ENCODE measurements at regions not wholly inside any gene's neighbourhood (a gene's known extent, or its start where the extent isn't known, plus 50 kb on each side); places are given as distances from the start of the nearest gene placed in this dataset.
"Not testable (repeated sequence)": the region's sequence is repeated elsewhere in the genome, so short reads cannot be mapped to it uniquely, and the experiment has no call there.

DNA sequence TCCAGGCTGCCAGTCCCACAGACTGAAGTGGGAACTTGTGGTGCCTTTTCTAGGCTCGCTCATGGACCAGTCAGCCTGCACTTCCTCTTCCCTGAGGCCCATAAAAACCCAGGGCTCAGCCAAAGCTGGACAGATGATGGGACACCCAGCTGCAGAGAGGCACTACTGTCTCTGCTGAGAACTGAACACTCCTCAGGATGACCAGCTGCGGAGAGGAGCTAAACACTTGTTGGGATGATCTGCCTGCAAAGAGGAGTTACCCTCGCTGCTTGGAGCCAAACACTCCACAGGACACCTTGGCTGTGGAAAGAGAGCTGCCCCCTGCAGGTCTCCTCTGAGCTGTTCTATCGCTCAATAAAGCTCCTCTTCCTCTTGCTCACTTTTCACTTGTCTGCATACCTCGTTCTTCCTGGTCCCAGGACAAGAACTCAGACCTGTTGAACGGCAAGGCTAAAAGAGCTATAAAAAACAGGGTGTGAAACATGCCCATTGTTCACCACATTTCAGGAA lies 465.5 kb downstream of the GUCY1A2 start:
- H3K27ac ChIP-seq: no peak overlapping the region
- TF ChIP-seq ZFX (IDR thresholded peaks at IDR 0.05) (no peak), CTCF (conservative IDR thresholded peaks at IDR 0.05) (no peak)

DNA sequence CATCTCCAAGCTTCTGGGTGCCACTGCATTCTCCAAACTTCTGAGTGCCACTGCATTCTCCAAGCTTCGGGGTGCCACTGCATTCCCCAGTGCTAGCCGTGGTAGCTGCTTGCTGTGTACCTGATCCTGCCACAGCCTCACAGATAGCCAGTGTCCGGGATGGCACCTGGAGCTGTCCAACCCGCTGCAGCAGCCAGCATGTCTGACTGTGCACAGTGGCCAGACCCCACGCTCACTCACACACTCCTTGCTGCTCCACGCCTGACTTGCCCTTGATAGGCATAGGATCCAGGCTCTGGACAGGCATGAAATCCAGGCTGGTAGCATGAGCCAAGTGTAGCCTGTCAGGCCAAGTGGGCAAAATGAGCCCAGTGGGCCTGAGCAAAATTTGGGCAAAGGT lies 465.0 kb downstream of the GUCY1A2 start:
- TF ChIP-seq CTCF (conservative IDR thresholded peaks at IDR 0.05) (no peak), ZFX (IDR thresholded peaks at IDR 0.05) (no peak)
- no peak overlapping the region for H3K27ac ChIP-seq

DNA sequence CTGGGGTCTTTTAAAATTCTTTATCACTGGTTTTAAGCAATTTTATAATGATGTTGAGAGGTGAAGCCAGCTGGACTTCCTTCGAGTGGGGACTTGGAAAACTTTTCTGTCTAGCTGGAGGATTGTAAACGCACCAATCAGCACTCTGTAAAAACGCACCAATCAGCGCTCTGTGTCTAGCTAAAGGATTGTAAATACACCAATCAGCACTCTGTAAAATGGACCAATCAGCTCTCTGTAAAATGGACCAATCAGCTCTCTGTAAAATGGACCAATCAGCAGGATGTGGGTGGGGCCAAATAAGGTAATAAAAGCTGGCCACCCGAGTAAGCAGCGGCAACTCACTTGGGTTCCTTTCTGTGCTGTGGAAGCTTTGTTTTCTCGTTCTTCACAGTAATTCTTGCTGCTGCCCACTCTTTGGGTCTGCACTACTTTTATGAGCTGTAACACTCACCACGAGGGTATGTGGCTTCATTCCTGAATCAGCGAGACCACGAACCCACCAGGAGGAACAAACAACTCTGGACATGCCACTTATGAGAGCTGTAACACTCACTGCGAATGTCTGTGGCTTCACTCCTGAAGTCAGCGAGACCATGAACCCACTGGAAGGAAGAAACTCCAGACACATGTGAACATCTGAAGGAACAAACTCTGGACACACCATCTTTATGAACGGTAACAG lies 462.6 kb downstream of the GUCY1A2 start:
- not testable (repeated sequence) for H3K27ac ChIP-seq

- H3K27ac ChIP-seq: no peak overlapping the region
- TF ChIP-seq CTCF (conservative IDR thresholded peaks at IDR 0.05) (no peak), ZFX (IDR thresholded peaks at IDR 0.05) (no peak)
Observed at GRCh38 chr11:106565326-106565725, 452.9 kb downstream of the GUCY1A2 start.

GRCh38 chr11:106568632-106569031 lies 449.6 kb downstream of the GUCY1A2 start:
- no peak overlapping the region for H3K27ac ChIP-seq
- TF ChIP-seq ZFX (IDR thresholded peaks at IDR 0.05) (no peak), CTCF (conservative IDR thresholded peaks at IDR 0.05) (no peak)

- not testable (repeated sequence) for H3K27ac ChIP-seq
Observed at GRCh38 chr11:106577384-106577783, 440.9 kb downstream of the GUCY1A2 start.

GRCh38 chr11:106581399-106581798 lies 436.9 kb downstream of the GUCY1A2 start:
- H3K27ac ChIP-seq: no peak overlapping the region
- TF ChIP-seq ZFX (IDR thresholded peaks at IDR 0.05) (no peak), CTCF (conservative IDR thresholded peaks at IDR 0.05) (no peak)

DNA sequence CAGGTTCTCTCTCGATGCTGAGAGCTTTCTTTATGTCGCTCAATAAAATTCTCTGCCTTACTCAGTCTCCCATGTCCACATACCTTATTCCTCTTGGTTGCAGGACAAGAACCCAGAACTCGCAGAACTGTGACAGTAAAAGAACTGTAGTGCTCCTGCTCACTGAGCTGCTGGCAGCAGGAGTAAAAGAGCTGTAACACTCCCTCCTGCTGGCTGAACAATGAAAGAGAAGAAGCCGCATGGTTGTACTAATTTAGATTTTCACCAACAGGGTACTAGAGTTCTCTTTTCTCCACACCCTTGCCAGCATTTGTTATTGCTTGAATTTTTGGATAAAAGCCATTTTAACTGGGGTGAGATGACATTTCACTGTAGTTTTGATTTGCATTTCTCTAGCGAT lies 433.2 kb downstream of the GUCY1A2 start:
- no peak for TF ChIP-seq ZFX (IDR thresholded peaks at IDR 0.05)
- TF ChIP-seq CTCF (conservative IDR thresholded peaks at IDR 0.05): peak; percentile 65
- no peak overlapping the region for H3K27ac ChIP-seq
